DND-41 (cell line): ENCODE measurements at regions not wholly inside any gene's neighbourhood (a gene's known extent, or its start where the extent isn't known, plus 50 kb on each side); places are given as distances from the start of the nearest gene placed in this dataset.

ENCODE experiments used
- CTCF ChIP-seq: IDR thresholded peaks from 2 replicates; pipeline ENCODE4 v1.5.1; 2012; ENCODE audit warnings: borderline replicate concordance, low read length, moderate library complexity, mild to moderate bottlenecking; ENCODE audit not compliant: poor library complexity, severe bottlenecking; ENCODE audit errors: extremely low read depth
- EZH2 ChIP-seq: IDR thresholded peaks from 3 replicates; pipeline ENCODE4 v1.6.1; 2012; ENCODE audit warnings: borderline replicate concordance, low read depth, mild to moderate bottlenecking, moderate library complexity, low read length, inconsistent platforms; ENCODE audit not compliant: severe bottlenecking

- TF ChIP-seq CTCF (no peak), EZH2 (no peak)
Observed at GRCh38 chr1:80403471-80403893, 1397.0 kb upstream of the ADGRL4 start.
